IPS-NIHi11 (cell line): ENCODE measurements at regions not wholly inside any gene's neighbourhood (a gene's known extent, or its start where the extent isn't known, plus 50 kb on each side); places are given as distances from the start of the nearest gene placed in this dataset.
A peak's percentile ranks its signal among the peaks of the same experiment; 100 is the strongest.

Source experiments
- DNase-seq: peaks from one replicate; pipeline ENCODE4 v3.0.0; 2012; ENCODE audit warnings: mixed read lengths, low spot score

- no peak for DNase-seq
These were observed 608.1 kb upstream of the UBE2E2 start for GRCh38 chr3:22594990-22595389.

GRCh38 chr3:22606461-22606860 is 596.7 kb upstream of the UBE2E2 start:
- no peak for DNase-seq

- no peak for DNase-seq
These were observed 596.2 kb upstream of the UBE2E2 start for GRCh38 chr3:22606938-22607337.

- no peak for DNase-seq
These were observed 595.0 kb upstream of the UBE2E2 start for GRCh38 chr3:22608093-22608492.

- no peak for DNase-seq
These were observed 594.4 kb upstream of the UBE2E2 start for GRCh38 chr3:22608721-22609120.

GRCh38 chr3:22609139-22609538 is 594.0 kb upstream of the UBE2E2 start:
- no peak for DNase-seq

GRCh38 chr3:22612927-22613326 is 590.2 kb upstream of the UBE2E2 start:
- no peak for DNase-seq

- no peak for DNase-seq
These were observed 587.3 kb upstream of the UBE2E2 start for GRCh38 chr3:22615790-22616189.

- DNase-seq, result no peak
These were observed 585.8 kb upstream of the UBE2E2 start for GRCh38 chr3:22617372-22617771.

GRCh38 chr3:22620498-22620897 is 582.6 kb upstream of the UBE2E2 start:
- no peak for DNase-seq

- DNase-seq, result no peak
These were observed 581.8 kb upstream of the UBE2E2 start for GRCh38 chr3:22621205-22621809.

- no peak for DNase-seq
These were observed 575.1 kb upstream of the UBE2E2 start for GRCh38 chr3:22627993-22628499.

- DNase-seq, result no peak
These were observed 570.6 kb upstream of the UBE2E2 start for GRCh38 chr3:22632536-22632935.

GRCh38 chr3:22634433-22634832 is 568.7 kb upstream of the UBE2E2 start:
- DNase-seq, result no peak

- no peak for DNase-seq
These were observed 543.3 kb upstream of the UBE2E2 start for GRCh38 chr3:22659651-22660475.

- DNase-seq, result no peak
These were observed 542.5 kb upstream of the UBE2E2 start for GRCh38 chr3:22660606-22661005.

- no peak for DNase-seq
These were observed 541.9 kb upstream of the UBE2E2 start for GRCh38 chr3:22661121-22661700.

- no peak for DNase-seq
These were observed 537.6 kb upstream of the UBE2E2 start for GRCh38 chr3:22665528-22665927.

- no peak for DNase-seq
These were observed 536.4 kb upstream of the UBE2E2 start for GRCh38 chr3:22666736-22667135.

- no peak for DNase-seq
These were observed 531.3 kb upstream of the UBE2E2 start for GRCh38 chr3:22671848-22672247.

- no peak for DNase-seq
These were observed 518.4 kb upstream of the UBE2E2 start for GRCh38 chr3:22684739-22685138.

GRCh38 chr3:22685597-22685996 is 517.5 kb upstream of the UBE2E2 start:
- DNase-seq, result no peak

- peak; percentile 37 for DNase-seq
These were observed 511.7 kb upstream of the UBE2E2 start for GRCh38 chr3:22691407-22691806.
